Endothelial cell of umbilical vein (primary cell): ENCODE measurements at regions not wholly inside any gene's neighbourhood (a gene's known extent, or its start where the extent isn't known, plus 50 kb on each side); places are given as distances from the start of the nearest gene placed in this dataset.
"Not testable (repeated sequence)": the region's sequence is repeated elsewhere in the genome, so short reads cannot be mapped to it uniquely, and the experiment has no call there.

Experiments
- BruUV-seq: library from RNA; stranded (reverse); fragments of 400-500 nt; replicated peaks from 2 replicates; lab custom pipeline; 2021; lab: Mats Ljungman, UMichigan
- CTCF ChIA-PET: fragments of 300-600, 350-600 bp; sonication (Branson Sonifier 250); formaldehyde crosslinking; loops from one replicate; lab custom pipeline; 2021; ENCODE audit warnings: antibody characterized with exemption, inconsistent platforms; lab: Charles Lee
- POLR2A ChIA-PET: fragments of 300-600, 350-600 bp; sonication (Branson Sonifier 250); formaldehyde crosslinking; loops from one replicate; lab custom pipeline; 2021; ENCODE audit warnings: antibody characterized with exemption, inconsistent platforms; lab: Charles Lee
- DNase-seq: peaks from one replicate; pipeline ENCODE4 v3.0.0-alpha.2; 2011; ENCODE audit warnings: low read depth, low spot score
- FAIRE-seq: peaks from 2 replicates; lab custom pipeline; 2011; peaks lifted over from hg19 to GRCh38; lab: Jason Lieb, UNC
- H2AFZ ChIP-seq: 2 replicates; pipeline ENCODE4 v1.6.0; 2012; ENCODE audit warnings: low read depth, low read length, control low read depth, inconsistent platforms
- H3K27ac ChIP-seq: 2 replicates; pipeline ENCODE4 v1.5.1; 2011; ENCODE audit warnings: low read depth, mild to moderate bottlenecking, control low read depth, low read length, moderate library complexity; ENCODE audit not compliant: insufficient read depth
- H3K27me3 ChIP-seq, 2 experiments: 2 replicates each; pipeline versions ENCODE4 v1.6.0 to v1.6.1; 2011; ENCODE audit warnings: low read length in 2 of 2, mixed read lengths in 1 of 2; ENCODE audit not compliant: control insufficient read depth in 2 of 2, insufficient read depth in 2 of 2
- H3K36me3 ChIP-seq, 2 experiments: 2 replicates in 1 of 2; 3 replicates in 1 of 2; pipeline ENCODE4 v1.5.1; 2011; ENCODE audit warnings: low read length in 2 of 2, mild to moderate bottlenecking in 1 of 2, moderate library complexity in 1 of 2; ENCODE audit not compliant: control insufficient read depth in 2 of 2, insufficient read depth in 2 of 2; ENCODE audit errors: extremely low read depth in 1 of 2
- H3K4me1 ChIP-seq: 3 replicates; pipeline ENCODE4 v1.5.1; 2011; ENCODE audit warnings: mild to moderate bottlenecking, low read length; ENCODE audit not compliant: control insufficient read depth, insufficient read depth; ENCODE audit errors: extremely low read depth
- H3K4me2 ChIP-seq: 2 replicates; pipeline ENCODE4 v1.6.1; 2011; ENCODE audit warnings: low read length, control low read depth, mixed read lengths; ENCODE audit not compliant: insufficient read depth
- H3K4me3 ChIP-seq, 3 experiments: fragments of 200-600 bp in 1 of 3; sonication (generic), shearing (Covaris generic) in 1 of 3; replicated peaks in 1 of 3; 2 replicates each; pipeline ENCODE4 v1.5.1; 2011 to 2016; ENCODE audit warnings: control low read depth in 3 of 3, low read length in 3 of 3, mild to moderate bottlenecking in 2 of 3, inconsistent platforms in 1 of 3, low read depth in 1 of 3, moderate library complexity in 1 of 3; ENCODE audit not compliant: insufficient read depth in 1 of 3
- H3K79me2 ChIP-seq: 2 replicates; pipeline ENCODE4 v1.6.0; 2012; ENCODE audit warnings: low read length, inconsistent platforms; ENCODE audit not compliant: control insufficient read depth, insufficient read depth
- H3K9ac ChIP-seq: replicated peaks from 2 replicates; pipeline ENCODE3; 2011; ENCODE audit warnings: low read length, control low read depth; ENCODE audit not compliant: insufficient read depth; ENCODE audit errors: extremely low read depth
- H3K9me1 ChIP-seq: replicated peaks from 3 replicates; pipeline ENCODE4 v1.6.0; 2011; ENCODE audit warnings: mild to moderate bottlenecking, low read length; ENCODE audit not compliant: control insufficient read depth, insufficient read depth; ENCODE audit errors: extremely low read depth
- H3K9me3 ChIP-seq: replicated peaks from 2 replicates; pipeline ENCODE4 v1.5.1; 2012; ENCODE audit warnings: low read length, inconsistent platforms; ENCODE audit not compliant: control insufficient read depth, insufficient read depth
- H4K20me1 ChIP-seq: replicated peaks from 2 replicates; pipeline ENCODE3; 2011; ENCODE audit warnings: mild to moderate bottlenecking, low read length; ENCODE audit not compliant: control insufficient read depth, insufficient read depth; ENCODE audit errors: extremely low read depth
- CTCF ChIP-seq, 2 donors: IDR thresholded peaks; 1 replicate in 1 of 2; 2 replicates in 1 of 2; pipeline ENCODE4 v1.5.1; 2011; ENCODE audit warnings: low read length in 2 of 2, mild to moderate bottlenecking in 2 of 2, moderate library complexity in 2 of 2, control low read depth in 1 of 2, inconsistent platforms in 1 of 2, low read depth in 1 of 2; ENCODE audit not compliant: insufficient read depth in 1 of 2; ENCODE audit errors: extremely low read depth in 1 of 2
- EZH2 ChIP-seq: IDR thresholded peaks from 2 replicates; pipeline ENCODE4 v1.6.1; 2012; ENCODE audit warnings: borderline replicate concordance, low read depth, mild to moderate bottlenecking, moderate library complexity, low read length, inconsistent platforms; ENCODE audit not compliant: severe bottlenecking
- FOS ChIP-seq: IDR thresholded peaks from 2 replicates; pipeline ENCODE4 v1.6.1; 2011; ENCODE audit warnings: mild to moderate bottlenecking, low read length, moderate library complexity, borderline replicate concordance; ENCODE audit not compliant: insufficient read depth
- GATA2 ChIP-seq: IDR thresholded peaks from 2 replicates; pipeline ENCODE4 v1.7.0; 2011; ENCODE audit warnings: low read depth, mild to moderate bottlenecking, moderate library complexity, mixed read lengths, low read length; ENCODE audit not compliant: insufficient read length, insufficient read depth
- JUN ChIP-seq: IDR thresholded peaks from 2 replicates; pipeline ENCODE4 v1.6.1; 2011; ENCODE audit warnings: borderline replicate concordance, low read depth; ENCODE audit not compliant: insufficient read length, insufficient read depth
- MAX ChIP-seq: IDR thresholded peaks from 2 replicates; pipeline ENCODE4 v1.6.1; 2011; ENCODE audit not compliant: insufficient read depth, insufficient read length
- MYC ChIP-seq: IDR thresholded peaks from one replicate; pipeline ENCODE4 v1.6.1; 2011; ENCODE audit warnings: mild to moderate bottlenecking, low read depth, low read length
- POLR2A ChIP-seq: IDR thresholded peaks from 2 replicates; pipeline ENCODE4 v1.6.1; 2012; ENCODE audit warnings: low read depth, mild to moderate bottlenecking, control low read depth, low read length
- POLR2AphosphoS5 ChIP-seq: IDR thresholded peaks from 2 replicates; pipeline ENCODE4 v1.6.1; 2012; ENCODE audit warnings: low read depth, mild to moderate bottlenecking, control low read depth, low read length, moderate library complexity; ENCODE audit not compliant: insufficient read depth
- dilution Hi-C: fragments of 300-500 bp; cut with MboI; formaldehyde crosslinking; loops from one replicate; pipeline ENCODE4 v1.15.0; 2019; ENCODE audit warnings: low sequenced_read_pairs; ENCODE audit not compliant: extremely low pct_ligation_motif_present
- intact Hi-C: fragments of 100-400 bp; cut with micrococcal nuclease; formaldehyde crosslinking; loops from one replicate; pipeline ENCODE4 v1.10.0; 2022

GRCh38 chr1:30518186-30518585 lies 205.2 kb downstream of the MATN1 start:
- H4K20me1 ChIP-seq: no peaks in the 10 kb centered on the region
- no peak overlapping the region for H3K9ac ChIP-seq
- no TSS peak for BruUV-seq
- TF ChIP-seq GATA2 (no peak), POLR2A (no peak), POLR2AphosphoS5 (no peak), CTCF (IDR thresholded peaks at IDR 0.05; ENCODE audit: extremely low read depth in 1 of 2, insufficient read depth in 1 of 2, low read depth in 1 of 2, low read length in 2 of 2) (no peak), MAX (no peak), MYC (no peak), FOS (no peak), EZH2 (no peak), JUN (no peak)
- ChIA-PET CTCF (no interaction called here), POLR2A (no interaction called here)
- H3K9me3 ChIP-seq: no peaks in the 10 kb centered on the region
- no peaks in the 10 kb centered on the region for H3K27me3 ChIP-seq
- H3K4me3 ChIP-seq: no peak overlapping the region
- no peaks in the 10 kb centered on the region for H3K4me1 ChIP-seq
- no peak overlapping the region for H3K4me2 ChIP-seq
- dilution Hi-C loops (no loop called here), intact Hi-C loops (no loop called here)
- no peaks in the 10 kb centered on the region for H3K9me1 ChIP-seq
- H2AFZ ChIP-seq: no peak overlapping the region
- DNase-seq (no peak), FAIRE-seq (no peak)
- H3K36me3 ChIP-seq: no peaks in the 10 kb centered on the region
- H3K27ac ChIP-seq: no peak overlapping the region
- H3K79me2 ChIP-seq: no peaks in the 10 kb centered on the region

GRCh38 chr1:30517666-30518065 lies 205.7 kb downstream of the MATN1 start:
- BruUV-seq, H2AFZ ChIP-seq, H3K4me2 ChIP-seq, H3K27me3 ChIP-seq, DNase-seq, H3K36me3 ChIP-seq, CTCF ChIA-PET, H3K4me1 ChIP-seq, POLR2A ChIA-PET, H3K9me1 ChIP-seq, H3K4me3 ChIP-seq, intact Hi-C loops, H3K79me2 ChIP-seq, FAIRE-seq, H4K20me1 ChIP-seq, dilution Hi-C loops, H3K9me3 ChIP-seq, H3K27ac ChIP-seq, H3K9ac ChIP-seq: not testable (repeated sequence)

GRCh38 chr1:30517241-30517640 lies 206.1 kb downstream of the MATN1 start:
- DNase-seq, H3K9me1 ChIP-seq, H2AFZ ChIP-seq, POLR2A ChIA-PET, BruUV-seq, intact Hi-C loops, H4K20me1 ChIP-seq, H3K9me3 ChIP-seq, H3K27me3 ChIP-seq, H3K79me2 ChIP-seq, dilution Hi-C loops, H3K4me1 ChIP-seq, CTCF ChIA-PET, H3K27ac ChIP-seq, H3K4me3 ChIP-seq, H3K4me2 ChIP-seq, FAIRE-seq, H3K36me3 ChIP-seq, H3K9ac ChIP-seq: not testable (repeated sequence)
